ENCODE measurements at regions not wholly inside any gene's neighbourhood (a gene's known extent, or its start where the extent isn't known, plus 50 kb on each side); places are given as distances from the start of the nearest gene placed in this dataset.

DNA sequence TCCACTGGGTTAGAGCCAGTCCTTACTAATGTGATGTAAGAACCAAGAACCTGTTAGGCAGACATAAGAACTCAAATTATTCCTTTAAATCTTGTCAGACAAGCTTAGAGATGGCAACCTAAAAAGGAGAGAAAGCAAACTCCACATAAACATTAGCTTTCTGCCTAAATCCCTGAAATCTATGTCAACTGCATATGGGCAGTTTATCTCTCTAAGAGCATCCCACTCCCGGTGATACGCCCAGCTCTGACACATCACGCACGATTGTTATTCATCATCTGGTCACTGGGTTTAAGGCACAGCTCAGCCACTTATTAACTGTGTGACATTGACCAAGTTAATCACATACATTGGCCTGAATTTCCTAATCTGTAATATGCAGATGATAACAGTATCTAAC lies 323.7 kb downstream of the HHIPL2 start:
- in situ Hi-C loops (cut with HindIII; ENCODE audit: low sequenced_read_pairs): no loop called here
- no peak for DNase-seq (ENCODE audit: low read depth, low spot score)
- H3K4me3 ChIP-seq (ENCODE audit: low read depth, low read length): no peak overlapping the region
- TF ChIP-seq, protein P1, sequence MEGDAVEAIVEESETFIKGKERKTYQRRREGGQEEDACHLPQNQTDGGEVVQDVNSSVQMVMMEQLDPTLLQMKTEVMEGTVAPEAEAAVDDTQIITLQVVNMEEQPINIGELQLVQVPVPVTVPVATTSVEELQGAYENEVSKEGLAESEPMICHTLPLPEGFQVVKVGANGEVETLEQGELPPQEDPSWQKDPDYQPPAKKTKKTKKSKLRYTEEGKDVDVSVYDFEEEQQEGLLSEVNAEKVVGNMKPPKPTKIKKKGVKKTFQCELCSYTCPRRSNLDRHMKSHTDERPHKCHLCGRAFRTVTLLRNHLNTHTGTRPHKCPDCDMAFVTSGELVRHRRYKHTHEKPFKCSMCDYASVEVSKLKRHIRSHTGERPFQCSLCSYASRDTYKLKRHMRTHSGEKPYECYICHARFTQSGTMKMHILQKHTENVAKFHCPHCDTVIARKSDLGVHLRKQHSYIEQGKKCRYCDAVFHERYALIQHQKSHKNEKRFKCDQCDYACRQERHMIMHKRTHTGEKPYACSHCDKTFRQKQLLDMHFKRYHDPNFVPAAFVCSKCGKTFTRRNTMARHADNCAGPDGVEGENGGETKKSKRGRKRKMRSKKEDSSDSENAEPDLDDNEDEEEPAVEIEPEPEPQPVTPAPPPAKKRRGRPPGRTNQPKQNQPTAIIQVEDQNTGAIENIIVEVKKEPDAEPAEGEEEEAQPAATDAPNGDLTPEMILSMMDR (IDR thresholded peaks at IDR 0.05; ENCODE audit: low read depth, low read length): no peak

DNA sequence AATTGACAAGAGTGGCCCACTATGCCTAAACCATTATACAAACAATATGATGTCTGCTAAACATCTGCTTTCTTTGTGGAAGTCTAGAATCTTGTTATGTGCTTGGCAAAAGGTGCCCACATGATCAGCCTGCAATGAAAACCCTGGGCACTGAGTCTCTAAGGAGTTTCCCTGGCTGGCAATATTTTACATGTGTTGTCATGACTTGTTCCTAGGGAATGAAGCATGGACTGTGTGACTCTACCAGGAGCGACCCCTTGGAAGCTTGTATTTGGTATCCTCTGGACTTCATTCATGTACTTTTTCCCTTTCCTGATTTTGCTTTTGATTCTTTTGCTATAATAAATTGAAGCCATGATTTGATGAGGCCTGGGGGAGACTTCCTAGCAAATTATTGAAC lies 324.9 kb downstream of the HHIPL2 start:
- no peak for DNase-seq (ENCODE audit: low read depth, low spot score)
- no peak overlapping the region for H3K4me3 ChIP-seq (ENCODE audit: low read depth, low read length)
- in situ Hi-C loops (cut with HindIII; ENCODE audit: low sequenced_read_pairs): no loop called here
- TF ChIP-seq, protein P1 (IDR thresholded peaks at IDR 0.05; ENCODE audit: low read depth, low read length): no peak

DNA sequence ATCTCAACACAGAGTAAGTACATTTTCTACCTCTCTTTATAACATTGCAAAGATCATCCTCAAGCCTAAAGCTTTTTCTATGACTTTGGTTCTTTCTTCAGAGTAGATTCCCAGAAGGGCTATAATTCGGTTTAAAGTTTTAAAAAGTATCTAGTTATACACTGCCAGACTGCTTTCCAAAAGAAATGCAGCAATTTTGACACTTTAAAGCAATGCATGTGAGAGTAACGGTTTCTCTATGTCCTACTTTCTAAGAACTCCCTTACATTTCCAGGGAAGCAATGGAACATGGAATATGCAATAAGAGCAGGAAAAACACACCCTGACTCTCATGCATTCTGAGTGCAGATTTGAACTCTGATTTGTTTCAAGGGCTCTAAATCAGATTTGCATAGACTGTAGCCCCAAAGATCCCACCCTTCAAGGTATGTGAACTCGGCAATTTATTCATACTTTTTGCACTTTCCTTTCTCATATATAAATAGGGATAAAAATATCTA lies 331.6 kb downstream of the HHIPL2 start:
- in situ Hi-C loops (cut with HindIII; ENCODE audit: low sequenced_read_pairs): no loop called here
- H3K4me3 ChIP-seq (ENCODE audit: low read depth, low read length): no peak overlapping the region
- TF ChIP-seq, protein P1 (IDR thresholded peaks at IDR 0.05; ENCODE audit: low read depth, low read length): no peak
- no peak for DNase-seq (ENCODE audit: low read depth, low spot score)

DNA sequence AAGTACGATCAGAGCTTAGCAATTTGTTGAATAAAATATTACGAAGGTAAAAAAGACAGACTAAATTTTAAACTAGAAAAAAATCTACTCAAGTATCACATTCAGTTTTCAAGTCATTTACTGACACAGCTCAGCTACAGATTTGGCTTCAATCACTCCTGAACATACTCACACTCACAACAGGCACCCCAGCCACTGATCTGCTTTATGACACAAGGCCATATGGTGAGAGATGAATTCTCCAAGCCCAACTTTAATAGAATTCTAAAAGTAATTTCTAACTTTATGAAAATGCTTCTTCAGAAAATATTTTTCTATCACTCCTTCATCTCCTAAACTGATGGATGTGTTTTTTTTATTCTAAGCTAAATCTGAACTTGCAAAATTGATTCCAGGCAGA lies 337.1 kb downstream of the HHIPL2 start:
- in situ Hi-C loops (cut with HindIII; ENCODE audit: low sequenced_read_pairs): no loop called here
- no peak overlapping the region for H3K4me3 ChIP-seq (ENCODE audit: low read depth, low read length)
- TF ChIP-seq, protein P1 (IDR thresholded peaks at IDR 0.05; ENCODE audit: low read depth, low read length): no peak
- no peak for DNase-seq (ENCODE audit: low read depth, low spot score)

DNA sequence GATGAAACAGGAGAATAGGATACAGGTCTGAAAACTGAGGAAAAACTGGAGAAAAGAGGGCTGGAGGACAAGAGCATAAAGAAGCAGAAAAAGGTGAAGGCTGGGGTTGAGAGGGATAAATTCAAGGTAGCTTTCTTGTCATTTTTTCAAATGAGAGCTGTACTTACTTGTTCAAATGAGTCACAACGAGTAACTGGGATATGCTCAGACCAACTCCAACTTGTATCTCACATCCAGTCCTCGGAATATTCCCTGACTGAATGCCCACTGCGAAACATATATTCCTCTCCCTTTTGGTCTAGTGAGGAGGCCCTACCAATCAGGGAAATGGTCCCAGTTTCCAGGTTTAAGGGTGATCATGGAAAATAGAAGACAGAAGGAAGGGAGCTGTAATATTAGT lies 343.4 kb downstream of the HHIPL2 start:
- in situ Hi-C loops (cut with HindIII; ENCODE audit: low sequenced_read_pairs): no loop called here
- H3K4me3 ChIP-seq (ENCODE audit: low read depth, low read length): no peak overlapping the region
- no peak for DNase-seq (ENCODE audit: low read depth, low spot score)
- TF ChIP-seq, protein P1 (IDR thresholded peaks at IDR 0.05; ENCODE audit: low read depth, low read length): no peak

DNA sequence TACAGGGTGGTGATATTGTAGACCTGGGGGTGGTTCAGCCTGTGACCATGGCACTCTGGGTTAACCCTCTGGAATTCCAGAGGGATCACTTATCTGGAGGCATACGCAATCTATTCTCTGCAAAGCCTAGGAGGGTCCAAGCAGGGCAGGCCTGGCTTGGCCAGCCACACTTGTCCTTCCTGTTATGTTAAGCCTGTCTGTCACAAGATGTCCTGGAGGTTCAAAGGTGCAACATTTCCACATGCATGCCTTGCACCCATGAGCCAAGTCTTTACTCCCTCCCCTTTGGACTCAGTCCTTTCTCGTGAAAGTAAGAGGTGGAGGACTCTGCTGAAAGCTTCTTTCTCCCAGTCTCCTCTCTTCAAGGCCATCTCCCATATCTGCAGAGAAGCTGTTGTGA lies 345.1 kb downstream of the HHIPL2 start:
- in situ Hi-C loops (cut with HindIII; ENCODE audit: low sequenced_read_pairs): no loop called here
- no peak for DNase-seq (ENCODE audit: low read depth, low spot score)
- TF ChIP-seq, protein P1 (IDR thresholded peaks at IDR 0.05; ENCODE audit: low read depth, low read length): no peak
- H3K4me3 ChIP-seq (ENCODE audit: low read depth, low read length): no peak overlapping the region

DNA sequence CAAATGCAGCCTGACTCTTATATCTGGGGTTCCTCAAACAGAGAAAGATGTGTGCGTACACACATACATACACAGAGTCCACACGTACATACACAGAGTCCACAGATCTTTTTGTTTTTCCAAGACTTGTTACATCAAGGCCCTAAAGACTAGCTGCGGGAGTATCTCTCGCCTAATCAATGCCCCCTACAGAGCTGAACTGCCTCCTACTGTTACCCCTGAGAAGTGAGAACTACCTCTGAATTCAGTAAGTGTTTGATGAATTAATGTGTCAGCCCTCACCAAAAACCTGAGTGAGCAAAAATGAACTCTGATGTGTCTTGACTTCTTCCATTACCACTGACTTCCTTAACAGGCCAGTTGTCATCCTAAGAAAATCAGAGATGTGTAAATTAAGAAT lies 351.2 kb downstream of the HHIPL2 start:
- TF ChIP-seq, protein P1 (IDR thresholded peaks at IDR 0.05; ENCODE audit: low read depth, low read length): no peak
- DNase-seq (ENCODE audit: low read depth, low spot score): no peak
- H3K4me3 ChIP-seq (ENCODE audit: low read depth, low read length): no peak overlapping the region
- in situ Hi-C loops (cut with HindIII; ENCODE audit: low sequenced_read_pairs): no loop called here

Data from astrocyte of the spinal cord (primary cell).